Astrocyte of the cerebellum (primary cell): ENCODE measurements at regions not wholly inside any gene's neighbourhood (a gene's known extent, or its start where the extent isn't known, plus 50 kb on each side); places are given as distances from the start of the nearest gene placed in this dataset.

Source experiments
- DNase-seq: peaks from one replicate; pipeline ENCODE4 v3.0.0-alpha.2; 2011; ENCODE audit warnings: low read depth
- H3K4me3 ChIP-seq: 2 replicates; pipeline ENCODE4 v1.5.1; 2011; ENCODE audit warnings: mild to moderate bottlenecking, low read depth, low read length, moderate library complexity
- CTCF ChIP-seq: IDR thresholded peaks from 2 replicates; pipeline ENCODE4 v1.5.1; 2012; ENCODE audit warnings: low read length, low read depth, moderate library complexity, mild to moderate bottlenecking; ENCODE audit errors: missing control alignments
- in situ Hi-C: cut with HindIII; loops from 2 replicates; pipeline ENCODE4 v1.10.0; 2017; ENCODE audit warnings: low sequenced_read_pairs

- no peak for TF ChIP-seq CTCF
- no peak overlapping the region for H3K4me3 ChIP-seq
- no peak for DNase-seq
- in situ Hi-C loops: no loop called here
Observed at GRCh38 chr1:5458248-5458647, 534.0 kb downstream of the NPHP4 start.

- H3K4me3 ChIP-seq: no peak overlapping the region
- in situ Hi-C loops: no loop called here
- no peak for TF ChIP-seq CTCF
- no peak for DNase-seq
Observed at GRCh38 chr1:5456090-5456811, 536.0 kb downstream of the NPHP4 start.

- H3K4me3 ChIP-seq: no peak overlapping the region
- TF ChIP-seq CTCF: no peak
- DNase-seq: no peak
- in situ Hi-C loops: no loop called here
Observed at GRCh38 chr1:5455651-5456050, 536.6 kb downstream of the NPHP4 start.

GRCh38 chr1:5455056-5455455 lies 537.2 kb downstream of the NPHP4 start:
- DNase-seq: no peak

GRCh38 chr1:5453347-5453746 lies 538.9 kb downstream of the NPHP4 start:
- no peak for DNase-seq
- H3K4me3 ChIP-seq: no peak overlapping the region
- in situ Hi-C loops: no loop called here
- TF ChIP-seq CTCF: no peak

More at GRCh38 chr1:5455056-5455455, 537.2 kb downstream of the NPHP4 start:
- no peak overlapping the region for H3K4me3 ChIP-seq
- in situ Hi-C loops: no loop called here
- TF ChIP-seq CTCF: no peak

GRCh38 chr1:5451671-5452070 lies 540.6 kb downstream of the NPHP4 start:
- no peak for TF ChIP-seq CTCF
- DNase-seq: no peak
- no peak overlapping the region for H3K4me3 ChIP-seq
- in situ Hi-C loops: no loop called here
